ENCODE measurements at regions not wholly inside any gene's neighbourhood (a gene's known extent, or its start where the extent isn't known, plus 50 kb on each side); places are given as distances from the start of the nearest gene placed in this dataset.
"Not testable (repeated sequence)": the region's sequence is repeated elsewhere in the genome, so short reads cannot be mapped to it uniquely, and the experiment has no call there.

GRCh38 chr17:64750478-64750877, 88.4 kb upstream of the SMURF2 start:
- no peaks in the 10 kb centered on the region for H3K4me1 ChIP-seq
- H3K27me3 ChIP-seq, result no peaks in the 10 kb centered on the region
- H3K4me3 ChIP-seq, result no peak overlapping the region
- no peak overlapping the region for H3K27ac ChIP-seq
- no peak for DNase-seq
- H3K36me3 ChIP-seq, result peaks cover 10 to 80% (median 13%) of the 10 kb centered on the region in 3 donors
- TF ChIP-seq CTCF (IDR thresholded peaks at IDR 0.05), result no peak
- TF ChIP-seq POLR2A (IDR thresholded peaks at IDR 0.05), result no peak
- H3K9me3 ChIP-seq, result no peaks in the 10 kb centered on the region
- intact Hi-C loops (cut with DNase I), result no loop called here
- 86 to 91% methylated on average over 5 to 7 of the region's 9 CpGs for WGBS, 2 donors

GRCh38 chr17:64749306-64749705, 87.2 kb upstream of the SMURF2 start:
- DNase-seq, result no peak
- Histone ChIP-seq H3K36me3 (peaks cover 4 to 68% (median 10%) of the 10 kb centered on the region in 3 donors), H3K27ac (no peak overlapping the region), H3K27me3 (no peaks in the 10 kb centered on the region), H3K9me3 (no peaks in the 10 kb centered on the region), H3K4me1 (no peaks in the 10 kb centered on the region), H3K4me3 (no peak overlapping the region)
- TF ChIP-seq CTCF (IDR thresholded peaks at IDR 0.05), result no peak
- TF ChIP-seq POLR2A (IDR thresholded peaks at IDR 0.05), result no peak
- WGBS, 2 donors, result 92 to 95% methylated on average over 4 of the region's 4 CpGs
- intact Hi-C loops (cut with DNase I), result no loop called here

GRCh38 chr17:64747938-64748540, 85.9 kb upstream of the SMURF2 start:
- H3K4me3 ChIP-seq, result no peak overlapping the region
- 87 to 88% methylated on average over 7 of the region's 7 CpGs for WGBS, 2 donors
- intact Hi-C loops (cut with DNase I), result no loop called here
- H3K27me3 ChIP-seq, result no peaks in the 10 kb centered on the region
- no peak for DNase-seq
- TF ChIP-seq CTCF (IDR thresholded peaks at IDR 0.05) (no peak), POLR2A (IDR thresholded peaks at IDR 0.05) (no peak)
- no peaks in the 10 kb centered on the region for H3K9me3 ChIP-seq
- no peaks in the 10 kb centered on the region for H3K4me1 ChIP-seq
- peaks cover 0 to 56% (median 0%) of the 10 kb centered on the region in 3 donors for H3K36me3 ChIP-seq
- no peak overlapping the region for H3K27ac ChIP-seq

- Histone ChIP-seq H3K9me3 (no peaks in the 10 kb centered on the region), H3K27ac (peak overlapping the region in 3 of 4 donors; percentile 38 to 70 (median 62)), H3K36me3 (peaks cover 0 to 4% (median 0%) of the 10 kb centered on the region in 3 donors), H3K4me1 (peaks cover 6 to 39% (median 11%) of the 10 kb centered on the region in 3 donors), H3K4me3 (no peak overlapping the region), H3K27me3 (no peaks in the 10 kb centered on the region)
- intact Hi-C loops (cut with DNase I), result no loop called here
- 56 to 67% methylated on average over 4 to 6 of the region's 7 CpGs for WGBS, 2 donors
- no peak for DNase-seq
- no peak for TF ChIP-seq POLR2A (IDR thresholded peaks at IDR 0.05)
Observed at GRCh38 chr17:64742326-64742725, 80.2 kb upstream of the SMURF2 start.

GRCh38 chr17:64741916-64742315, 79.8 kb upstream of the SMURF2 start:
- H3K36me3 ChIP-seq; intact Hi-C loops (cut with DNase I); DNase-seq; H3K27me3 ChIP-seq; H3K4me3 ChIP-seq; H3K9me3 ChIP-seq: not testable (repeated sequence)
- peaks cover 6 to 39% (median 11%) of the 10 kb centered on the region in 3 donors for H3K4me1 ChIP-seq
- WGBS, 2 donors, result 35 to 38% methylated on average over 3 of the region's 3 CpGs
- peak overlapping the region in 3 of 4 donors; percentile 38 to 70 (median 62) for H3K27ac ChIP-seq

GRCh38 chr17:64741038-64741641, 79.0 kb upstream of the SMURF2 start:
- intact Hi-C loops (cut with DNase I), result no loop called here
- DNase-seq, result no peak
- TF ChIP-seq CTCF (IDR thresholded peaks at IDR 0.05) (no peak), POLR2A (IDR thresholded peaks at IDR 0.05) (no peak)
- H3K36me3 ChIP-seq, result no peaks in the 10 kb centered on the region
- H3K4me1 ChIP-seq, result peaks cover 6 to 39% (median 11%) of the 10 kb centered on the region in 3 donors
- H3K27me3 ChIP-seq, result no peaks in the 10 kb centered on the region
- H3K9me3 ChIP-seq, result no peaks in the 10 kb centered on the region
- peak overlapping the region in 3 of 4 donors; percentile 25 to 70 (median 67) for H3K27ac ChIP-seq
- no peak overlapping the region for H3K4me3 ChIP-seq
- 33 to 37% methylated on average over 6 of the region's 6 CpGs for WGBS, 2 donors
